ENCODE measurements at regions not wholly inside any gene's neighbourhood (a gene's known extent, or its start where the extent isn't known, plus 50 kb on each side); places are given as distances from the start of the nearest gene placed in this dataset.

- DNase-seq: peak; percentile 85
These were observed 89.2 kb upstream of the MKLN1 start for GRCh38 chr7:131238347-131238931.

GRCh38 chr7:131241386-131241785, 86.3 kb upstream of the MKLN1 start:
- no peak for DNase-seq

GRCh38 chr7:131242123-131242650, 85.5 kb upstream of the MKLN1 start:
- no peak for DNase-seq

GRCh38 chr7:131244259-131244852, 83.3 kb upstream of the MKLN1 start:
- peak; percentile 95 for DNase-seq

- peak; percentile 97 for DNase-seq
These were observed 78.7 kb upstream of the MKLN1 start for GRCh38 chr7:131249003-131249402.

GRCh38 chr7:131249483-131249882, 78.2 kb upstream of the MKLN1 start:
- DNase-seq: no peak

- DNase-seq: no peak
These were observed 77.3 kb upstream of the MKLN1 start for GRCh38 chr7:131250331-131250730.

- no peak for DNase-seq
These were observed 76.3 kb upstream of the MKLN1 start for GRCh38 chr7:131251371-131251770.

- DNase-seq: no peak
These were observed 74.7 kb upstream of the MKLN1 start for GRCh38 chr7:131252976-131253375.

- no peak for DNase-seq
These were observed 73.5 kb upstream of the MKLN1 start for GRCh38 chr7:131254211-131254610.

GRCh38 chr7:131255242-131255641, 72.4 kb upstream of the MKLN1 start:
- no peak for DNase-seq

- DNase-seq: no peak
These were observed 66.1 kb upstream of the MKLN1 start for GRCh38 chr7:131261476-131261994.

GRCh38 chr7:131265227-131265626, 62.4 kb upstream of the MKLN1 start:
- no peak for DNase-seq

- DNase-seq: no peak
These were observed 60.0 kb upstream of the MKLN1 start for GRCh38 chr7:131267631-131268030.

GRCh38 chr7:131268906-131269305, 58.8 kb upstream of the MKLN1 start:
- DNase-seq: no peak

GRCh38 chr7:131272086-131272485, 55.6 kb upstream of the MKLN1 start:
- DNase-seq: no peak

GRCh38 chr7:131274986-131275385, 52.7 kb upstream of the MKLN1 start:
- no peak for DNase-seq

- no peak for DNase-seq
These were observed 51.5 kb upstream of the MKLN1 start for GRCh38 chr7:131276190-131276589.

- DNase-seq: no peak
These were observed 50.9 kb upstream of the MKLN1 start for GRCh38 chr7:131276748-131277147.
